Erythroblast (primary cell): ENCODE measurements at regions not wholly inside any gene's neighbourhood (a gene's known extent, or its start where the extent isn't known, plus 50 kb on each side); places are given as distances from the start of the nearest gene placed in this dataset.

ENCODE experiments used
- GATA1 ChIP-seq: IDR thresholded peaks from 2 replicates; pipeline ENCODE4 v1.6.1; 2011; ENCODE audit warnings: low read depth, mild to moderate bottlenecking, control low read depth, low read length, moderate library complexity
- POLR2A ChIP-seq: IDR thresholded peaks from 2 replicates; pipeline ENCODE4 v1.6.1; 2011; ENCODE audit warnings: mild to moderate bottlenecking, low read length

DNA sequence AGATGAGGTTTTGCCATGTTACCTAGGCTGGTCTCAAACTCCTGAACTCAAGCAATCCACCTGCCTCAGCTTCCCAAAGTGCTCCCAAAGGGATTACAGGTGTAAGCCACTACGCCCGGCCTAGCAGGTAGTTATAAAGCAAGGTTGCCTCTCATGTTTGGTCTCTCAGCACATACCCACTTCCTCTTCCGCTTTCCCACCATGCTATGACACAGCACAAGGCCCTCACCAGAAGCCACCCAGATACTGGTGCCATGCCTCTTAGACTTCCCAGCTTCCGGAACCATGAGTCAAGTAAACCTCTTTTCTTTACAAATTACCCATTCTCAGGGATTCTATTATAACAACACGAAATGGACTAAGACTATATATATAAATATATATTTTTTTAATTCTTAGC, 143.6 kb downstream of the COPRS start:
- TF ChIP-seq POLR2A: no peak
- no peak for TF ChIP-seq GATA1
